Loucy (cell line): ENCODE measurements at regions not wholly inside any gene's neighbourhood (a gene's known extent, or its start where the extent isn't known, plus 50 kb on each side); places are given as distances from the start of the nearest gene placed in this dataset.

ENCODE experiments used
- H2AFZ ChIP-seq: fragments of 200-600 bp; sonication (generic); 2 replicates; pipeline ENCODE4 v1.6.0; 2016; ENCODE audit warnings: antibody characterized with exemption, mild to moderate bottlenecking, low read length, moderate library complexity
- H3F3A ChIP-seq: fragments of 200-600 bp; 2 replicates; pipeline ENCODE4 v1.6.0; 2016; ENCODE audit warnings: antibody characterized with exemption, low read depth, mild to moderate bottlenecking
- H3K27me3 ChIP-seq: fragments of 200-600 bp; sonication (generic); 2 replicates; pipeline ENCODE4 v1.6.1; 2014; ENCODE audit warnings: low read length, mild to moderate bottlenecking; ENCODE audit not compliant: insufficient read depth, poor library complexity, severe bottlenecking
- H3K36me3 ChIP-seq: fragments of 200-600 bp; sonication (generic); 2 replicates; pipeline ENCODE4 v1.6.1; 2016; ENCODE audit warnings: low read length; ENCODE audit not compliant: insufficient read depth
- H3K4me1 ChIP-seq: fragments of 200-600 bp; sonication (generic); 2 replicates; pipeline ENCODE4 v1.5.1; 2014; ENCODE audit warnings: low read length, mild to moderate bottlenecking; ENCODE audit not compliant: insufficient read depth, poor library complexity, severe bottlenecking
- H3K4me2 ChIP-seq: fragments of 200-600 bp; sonication (generic); 2 replicates; pipeline ENCODE4 v1.6.0; 2014; ENCODE audit warnings: antibody characterized with exemption, low read length, low read depth, mild to moderate bottlenecking; ENCODE audit not compliant: poor library complexity, severe bottlenecking
- H3K4me3 ChIP-seq: fragments of 200-600 bp; sonication (generic); 2 replicates; pipeline ENCODE4 v1.5.1; 2014; ENCODE audit warnings: low read length, mild to moderate bottlenecking, mixed read lengths; ENCODE audit not compliant: poor library complexity, severe bottlenecking
- H3K79me2 ChIP-seq: fragments of 200-600 bp; sonication (generic); 2 replicates; pipeline ENCODE4 v1.6.1; 2014; ENCODE audit warnings: low read length; ENCODE audit not compliant: insufficient read depth
- H3K9ac ChIP-seq: fragments of 200-600 bp; sonication (generic); 2 replicates; pipeline ENCODE4 v1.6.0; 2014; ENCODE audit warnings: mild to moderate bottlenecking, low read depth, low read length, moderate library complexity; ENCODE audit not compliant: poor library complexity, severe bottlenecking
- H3K9me2 ChIP-seq: fragments of 200-600 bp; sonication (generic); replicated peaks from 2 replicates; pipeline ENCODE4 v1.6.1; 2016; ENCODE audit warnings: low read depth, low read length, mixed read lengths
- H3K9me3 ChIP-seq: fragments of 200-600 bp; sonication (generic); 2 replicates; pipeline ENCODE4 v1.6.1; 2014; ENCODE audit warnings: mild to moderate bottlenecking, antibody characterized with exemption, low read length, low read depth; ENCODE audit not compliant: insufficient read depth
- H4K20me1 ChIP-seq: fragments of 200-600 bp; sonication (generic); 2 replicates; pipeline ENCODE4 v1.6.0; 2014; ENCODE audit warnings: antibody characterized with exemption, low read length, mild to moderate bottlenecking; ENCODE audit not compliant: insufficient read depth, poor library complexity, severe bottlenecking
- EZH2phosphoT487 ChIP-seq: fragments of 200-600 bp; IDR thresholded peaks from 2 replicates; pipeline ENCODE4 v1.6.1; 2018; ENCODE audit warnings: antibody characterized with exemption, mild to moderate bottlenecking, moderate library complexity, borderline replicate concordance
- TF ChIP-seq, protein P1 (sequence below): fragments of 200-600 bp; sonication (generic); conservative IDR thresholded peaks from 2 replicates; pipeline ENCODE4 v1.5.1; 2014; ENCODE audit warnings: mild to moderate bottlenecking, antibody characterized with exemption, low read length

DNA sequence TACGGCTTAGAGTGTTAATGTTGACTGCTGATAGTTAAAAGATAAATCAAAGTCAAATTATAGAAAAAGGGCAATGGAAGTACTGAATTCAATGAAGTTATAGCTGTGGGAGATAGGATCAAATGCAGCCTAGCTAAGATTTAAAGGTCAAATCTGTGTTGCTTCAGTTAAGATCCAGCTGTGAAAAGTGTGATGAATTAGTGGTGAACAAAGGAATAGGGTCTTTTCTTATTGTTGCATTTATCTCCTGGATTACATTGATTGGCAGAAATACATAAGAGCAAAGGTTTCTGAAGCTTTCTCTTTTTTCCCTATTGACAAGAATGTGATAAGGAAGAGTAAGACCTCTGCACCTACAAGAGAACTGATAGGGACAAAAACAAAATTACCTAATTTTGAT, 1234.6 kb upstream of the ADGRL2 start:
- H3K27me3 ChIP-seq: no peaks in the 10 kb centered on the region
- no peak overlapping the region for H2AFZ ChIP-seq

DNA sequence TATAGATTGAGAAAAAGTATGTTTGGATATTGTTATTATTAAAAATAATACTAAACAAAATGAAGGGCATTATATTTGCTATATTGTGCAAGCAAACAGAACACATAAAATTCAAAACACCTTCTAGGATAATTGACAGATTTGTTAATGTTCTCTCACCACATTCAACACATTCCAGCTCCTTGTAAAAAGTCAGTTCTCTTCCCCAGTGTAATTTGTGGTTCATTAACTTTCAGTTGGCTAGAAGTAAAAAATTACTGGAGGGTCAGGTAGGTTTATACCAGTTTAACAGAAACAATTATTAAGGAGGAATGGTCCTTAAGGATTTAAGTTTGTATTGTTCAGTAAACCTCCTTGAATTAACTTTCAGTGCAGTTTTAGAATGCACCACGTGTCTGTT, 1235.3 kb upstream of the ADGRL2 start:
- Histone ChIP-seq H3F3A (no peaks in the 10 kb centered on the region), H2AFZ (no peak overlapping the region), H4K20me1 (no peaks in the 10 kb centered on the region), H3K4me2 (no peak overlapping the region), H3K79me2 (no peaks in the 10 kb centered on the region), H3K4me3 (no peak overlapping the region), H3K9me2 (no peaks in the 10 kb centered on the region), H3K9me3 (no peaks in the 10 kb centered on the region), H3K9ac (no peak overlapping the region), H3K36me3 (no peaks in the 10 kb centered on the region), H3K4me1 (no peaks in the 10 kb centered on the region), H3K27me3 (no peaks in the 10 kb centered on the region)
- TF ChIP-seq, protein P1, sequence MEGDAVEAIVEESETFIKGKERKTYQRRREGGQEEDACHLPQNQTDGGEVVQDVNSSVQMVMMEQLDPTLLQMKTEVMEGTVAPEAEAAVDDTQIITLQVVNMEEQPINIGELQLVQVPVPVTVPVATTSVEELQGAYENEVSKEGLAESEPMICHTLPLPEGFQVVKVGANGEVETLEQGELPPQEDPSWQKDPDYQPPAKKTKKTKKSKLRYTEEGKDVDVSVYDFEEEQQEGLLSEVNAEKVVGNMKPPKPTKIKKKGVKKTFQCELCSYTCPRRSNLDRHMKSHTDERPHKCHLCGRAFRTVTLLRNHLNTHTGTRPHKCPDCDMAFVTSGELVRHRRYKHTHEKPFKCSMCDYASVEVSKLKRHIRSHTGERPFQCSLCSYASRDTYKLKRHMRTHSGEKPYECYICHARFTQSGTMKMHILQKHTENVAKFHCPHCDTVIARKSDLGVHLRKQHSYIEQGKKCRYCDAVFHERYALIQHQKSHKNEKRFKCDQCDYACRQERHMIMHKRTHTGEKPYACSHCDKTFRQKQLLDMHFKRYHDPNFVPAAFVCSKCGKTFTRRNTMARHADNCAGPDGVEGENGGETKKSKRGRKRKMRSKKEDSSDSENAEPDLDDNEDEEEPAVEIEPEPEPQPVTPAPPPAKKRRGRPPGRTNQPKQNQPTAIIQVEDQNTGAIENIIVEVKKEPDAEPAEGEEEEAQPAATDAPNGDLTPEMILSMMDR: no peak
- TF ChIP-seq EZH2phosphoT487: no peak

More for the DNA sequence above, 1234.6 kb upstream of the ADGRL2 start:
- no peak for TF ChIP-seq EZH2phosphoT487
- TF ChIP-seq, protein P1: no peak
- H3K36me3 ChIP-seq: no peaks in the 10 kb centered on the region
- H3K4me1 ChIP-seq: no peaks in the 10 kb centered on the region
- H4K20me1 ChIP-seq: no peaks in the 10 kb centered on the region
- no peaks in the 10 kb centered on the region for H3K9me3 ChIP-seq
- H3K9me2 ChIP-seq: no peaks in the 10 kb centered on the region
- H3K4me2 ChIP-seq: no peak overlapping the region
- H3F3A ChIP-seq: no peaks in the 10 kb centered on the region
- no peak overlapping the region for H3K9ac ChIP-seq
- no peak overlapping the region for H3K4me3 ChIP-seq
- H3K79me2 ChIP-seq: no peaks in the 10 kb centered on the region

DNA sequence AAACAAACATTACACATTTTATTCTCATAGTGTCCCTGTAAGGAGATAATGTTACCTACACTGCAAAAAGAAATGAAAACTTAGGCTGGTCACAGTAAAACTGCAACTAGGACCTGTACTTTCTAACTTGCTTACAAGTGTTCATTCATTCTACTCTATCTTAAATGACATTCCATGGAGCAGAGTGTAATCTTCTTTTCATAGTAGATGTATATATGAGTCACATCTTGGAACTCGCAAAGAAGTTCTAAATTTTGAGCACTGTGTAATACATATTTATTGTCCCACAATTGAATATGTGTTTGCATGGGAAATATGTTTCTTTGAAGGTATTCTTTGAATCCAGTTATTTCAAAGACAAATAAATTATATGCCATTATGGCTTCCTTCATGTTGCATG, 1258.5 kb upstream of the ADGRL2 start:
- no peak overlapping the region for H3K4me2 ChIP-seq
- H3K9me2 ChIP-seq: 0 out of 2 replicates have a peak, but pooled peaks cover 7% of the 10 kb centered on the region
- no peak overlapping the region for H2AFZ ChIP-seq
- no peaks in the 10 kb centered on the region for H4K20me1 ChIP-seq
- H3K36me3 ChIP-seq: no peaks in the 10 kb centered on the region
- no peak overlapping the region for H3K4me3 ChIP-seq
- H3K4me1 ChIP-seq: no peaks in the 10 kb centered on the region
- no peaks in the 10 kb centered on the region for H3K79me2 ChIP-seq
- TF ChIP-seq, protein P1: no peak
- TF ChIP-seq EZH2phosphoT487: no peak
- H3K27me3 ChIP-seq: no peaks in the 10 kb centered on the region
- H3K9me3 ChIP-seq: no peaks in the 10 kb centered on the region
- no peaks in the 10 kb centered on the region for H3F3A ChIP-seq
- no peak overlapping the region for H3K9ac ChIP-seq
